OCI-LY1 (cell line): ENCODE measurements at regions not wholly inside any gene's neighbourhood (a gene's known extent, or its start where the extent isn't known, plus 50 kb on each side); places are given as distances from the start of the nearest gene placed in this dataset.

Experiments used
- H2AFZ ChIP-seq: fragments of 200-600 bp; sonication (generic), shearing (Covaris generic); 2 replicates; pipeline ENCODE4 v1.6.0; 2014; ENCODE audit warnings: antibody characterized with exemption, mild to moderate bottlenecking, low read length
- H3F3A ChIP-seq: fragments of 200-600 bp; sonication (generic), shearing (Covaris generic); 2 replicates; pipeline ENCODE4 v1.6.0; 2014; ENCODE audit warnings: mild to moderate bottlenecking, antibody characterized with exemption, low read length, moderate library complexity; ENCODE audit not compliant: insufficient read depth
- H3K27ac ChIP-seq: fragments of 200-600 bp; sonication (generic); 2 replicates; pipeline ENCODE4 v1.5.1; 2014; ENCODE audit warnings: low read length, mixed run types, mild to moderate bottlenecking, low read depth; ENCODE audit not compliant: poor library complexity, severe bottlenecking
- H3K27me3 ChIP-seq: fragments of 200-600 bp; sonication (generic); 2 replicates; pipeline ENCODE4 v1.6.0; 2014; ENCODE audit warnings: antibody characterized with exemption, mild to moderate bottlenecking, low read length, moderate library complexity; ENCODE audit not compliant: insufficient read depth
- H3K36me3 ChIP-seq: fragments of 200-600 bp; sonication (generic); 2 replicates; pipeline ENCODE4 v1.6.1; 2014; ENCODE audit warnings: mild to moderate bottlenecking, antibody characterized with exemption, low read length, moderate library complexity, mixed read lengths; ENCODE audit not compliant: insufficient read depth
- H3K4me1 ChIP-seq: fragments of 200-600 bp; sonication (generic); 2 replicates; pipeline ENCODE4 v1.5.1; 2014; ENCODE audit warnings: mild to moderate bottlenecking, low read length, moderate library complexity; ENCODE audit not compliant: insufficient read depth, severe bottlenecking
- H3K4me2 ChIP-seq: fragments of 200-600 bp; sonication (generic), shearing (Covaris generic); 2 replicates; pipeline ENCODE4 v1.6.1; 2014; ENCODE audit warnings: low read length
- H3K4me3 ChIP-seq: fragments of 200-600 bp; sonication (generic); 2 replicates; pipeline ENCODE4 v1.5.1; 2014; ENCODE audit warnings: low read length, low read depth, mild to moderate bottlenecking, mixed read lengths; ENCODE audit not compliant: poor library complexity, severe bottlenecking
- H3K79me2 ChIP-seq: fragments of 200-600 bp; shearing (Covaris generic); 2 replicates; pipeline ENCODE4 v1.6.1; 2016; ENCODE audit warnings: mixed run types, low read length, mixed read lengths; ENCODE audit not compliant: insufficient read depth
- H3K9ac ChIP-seq: fragments of 200-600 bp; sonication (generic), shearing (Covaris generic); 2 replicates; pipeline ENCODE4 v1.6.1; 2014; ENCODE audit warnings: mild to moderate bottlenecking, low read length, mixed read lengths
- H3K9me2 ChIP-seq: fragments of 200-600 bp; sonication (generic), shearing (Covaris generic); 2 replicates; pipeline ENCODE4 v1.6.1; 2014; ENCODE audit warnings: low read depth, mild to moderate bottlenecking, low read length, mixed read lengths
- H3K9me3 ChIP-seq: fragments of 200-600 bp; shearing (Covaris generic); 2 replicates; pipeline ENCODE4 v1.6.1; 2014; ENCODE audit warnings: low read length, mixed read lengths
- H4K20me1 ChIP-seq: fragments of 200-600 bp; sonication (generic), shearing (Covaris generic); 2 replicates; pipeline ENCODE4 v1.6.0; 2016; ENCODE audit warnings: mild to moderate bottlenecking, low read length; ENCODE audit not compliant: insufficient read depth
- EZH2 ChIP-seq: fragments of 200-600 bp; sonication (generic), shearing (Covaris generic); IDR thresholded peaks from 2 replicates; pipeline ENCODE4 v1.8.0; 2017; ENCODE audit warnings: borderline replicate concordance, mixed run types, mild to moderate bottlenecking, antibody characterized with exemption, low read length, moderate library complexity, mixed read lengths
- TF ChIP-seq, protein P1 (sequence below): fragments of 200-600 bp; sonication (generic), shearing (Covaris generic); IDR thresholded peaks from 2 replicates; pipeline ENCODE4 v1.5.1; 2017; ENCODE audit warnings: mild to moderate bottlenecking, antibody characterized with exemption, low read length, moderate library complexity, mixed read lengths

DNA sequence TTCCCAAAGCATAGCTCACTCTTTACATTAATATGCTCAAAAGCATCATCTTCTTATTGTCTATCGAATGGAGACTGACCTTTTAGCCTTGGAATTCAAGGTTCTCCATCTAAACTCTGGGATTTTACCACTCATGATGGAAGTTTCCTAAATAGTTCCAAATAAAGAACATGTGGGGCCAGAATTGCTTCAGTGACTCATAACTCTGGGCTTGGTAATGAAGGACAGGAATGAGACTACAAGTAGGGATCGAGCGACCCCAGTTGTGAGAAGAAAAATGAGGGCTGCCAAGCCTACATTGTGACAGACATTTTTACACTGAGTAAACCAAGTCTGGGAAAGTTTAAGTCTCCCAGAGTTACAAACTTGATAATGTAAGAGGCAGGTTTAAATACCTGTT, 269.9 kb downstream of the CBLL2 start:
- no peaks in the 10 kb centered on the region for H3K4me1 ChIP-seq
- no peaks in the 10 kb centered on the region for H3K9me2 ChIP-seq
- H3K36me3 ChIP-seq, result no peaks in the 10 kb centered on the region
- H3K27ac ChIP-seq, result no peak overlapping the region
- TF ChIP-seq EZH2, result no peak
- TF ChIP-seq, protein P1, sequence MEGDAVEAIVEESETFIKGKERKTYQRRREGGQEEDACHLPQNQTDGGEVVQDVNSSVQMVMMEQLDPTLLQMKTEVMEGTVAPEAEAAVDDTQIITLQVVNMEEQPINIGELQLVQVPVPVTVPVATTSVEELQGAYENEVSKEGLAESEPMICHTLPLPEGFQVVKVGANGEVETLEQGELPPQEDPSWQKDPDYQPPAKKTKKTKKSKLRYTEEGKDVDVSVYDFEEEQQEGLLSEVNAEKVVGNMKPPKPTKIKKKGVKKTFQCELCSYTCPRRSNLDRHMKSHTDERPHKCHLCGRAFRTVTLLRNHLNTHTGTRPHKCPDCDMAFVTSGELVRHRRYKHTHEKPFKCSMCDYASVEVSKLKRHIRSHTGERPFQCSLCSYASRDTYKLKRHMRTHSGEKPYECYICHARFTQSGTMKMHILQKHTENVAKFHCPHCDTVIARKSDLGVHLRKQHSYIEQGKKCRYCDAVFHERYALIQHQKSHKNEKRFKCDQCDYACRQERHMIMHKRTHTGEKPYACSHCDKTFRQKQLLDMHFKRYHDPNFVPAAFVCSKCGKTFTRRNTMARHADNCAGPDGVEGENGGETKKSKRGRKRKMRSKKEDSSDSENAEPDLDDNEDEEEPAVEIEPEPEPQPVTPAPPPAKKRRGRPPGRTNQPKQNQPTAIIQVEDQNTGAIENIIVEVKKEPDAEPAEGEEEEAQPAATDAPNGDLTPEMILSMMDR, result no peak
- H3K9me3 ChIP-seq, result no peaks in the 10 kb centered on the region
- no peaks in the 10 kb centered on the region for H3K27me3 ChIP-seq
- H3K9ac ChIP-seq, result no peak overlapping the region
- H3F3A ChIP-seq, result no peaks in the 10 kb centered on the region
- no peaks in the 10 kb centered on the region for H4K20me1 ChIP-seq
- no peaks in the 10 kb centered on the region for H3K79me2 ChIP-seq
- H2AFZ ChIP-seq, result no peak overlapping the region
- H3K4me3 ChIP-seq, result no peak overlapping the region
- no peak overlapping the region for H3K4me2 ChIP-seq

- H3K36me3 ChIP-seq, result no peaks in the 10 kb centered on the region
- no peak overlapping the region for H3K4me2 ChIP-seq
- no peak overlapping the region for H3K9ac ChIP-seq
- H4K20me1 ChIP-seq, result no peaks in the 10 kb centered on the region
- H3K4me3 ChIP-seq, result no peak overlapping the region
- TF ChIP-seq EZH2, result no peak
- TF ChIP-seq, protein P1, result no peak
- H3K9me3 ChIP-seq, result no peaks in the 10 kb centered on the region
- H3K4me1 ChIP-seq, result no peaks in the 10 kb centered on the region
- H3K79me2 ChIP-seq, result no peaks in the 10 kb centered on the region
- H2AFZ ChIP-seq, result no peak overlapping the region
- H3K9me2 ChIP-seq, result no peaks in the 10 kb centered on the region
- H3K27me3 ChIP-seq, result no peaks in the 10 kb centered on the region
- H3K27ac ChIP-seq, result no peak overlapping the region
- H3F3A ChIP-seq, result no peaks in the 10 kb centered on the region
Observed at GRCh38 chrX:22559506-22559905, 286.8 kb downstream of the CBLL2 start.

GRCh38 chrX:22575161-22575845, 302.6 kb downstream of the CBLL2 start:
- H3K27me3 ChIP-seq, result no peaks in the 10 kb centered on the region

More at GRCh38 chrX:22575161-22575845, 302.6 kb downstream of the CBLL2 start:
- H3K27ac ChIP-seq, result no peak overlapping the region
- H3K4me3 ChIP-seq, result no peak overlapping the region
- TF ChIP-seq, protein P1, result no peak
- no peak for TF ChIP-seq EZH2
- no peaks in the 10 kb centered on the region for H3K9me2 ChIP-seq
- H3F3A ChIP-seq, result no peaks in the 10 kb centered on the region
- no peak overlapping the region for H3K4me2 ChIP-seq
- H3K9me3 ChIP-seq, result no peaks in the 10 kb centered on the region
- no peaks in the 10 kb centered on the region for H3K36me3 ChIP-seq
- H4K20me1 ChIP-seq, result no peaks in the 10 kb centered on the region
- no peak overlapping the region for H2AFZ ChIP-seq
- H3K79me2 ChIP-seq, result no peaks in the 10 kb centered on the region
- no peaks in the 10 kb centered on the region for H3K4me1 ChIP-seq
- H3K9ac ChIP-seq, result no peak overlapping the region
